ENCODE measurements at regions not wholly inside any gene's neighbourhood (a gene's known extent, or its start where the extent isn't known, plus 50 kb on each side); places are given as distances from the start of the nearest gene placed in this dataset.

- no peak for TF ChIP-seq CTCF (IDR thresholded peaks at IDR 0.05)
- TF ChIP-seq ZFX (IDR thresholded peaks at IDR 0.05; ENCODE audit: borderline replicate concordance) = no peak
Measured at GRCh38 chr9:79492092-79493009, 79.4 kb upstream of the TLE4 start.

Data from 22Rv1 (cell line).